Naive B cell (primary cell): ENCODE measurements at regions not wholly inside any gene's neighbourhood (a gene's known extent, or its start where the extent isn't known, plus 50 kb on each side); places are given as distances from the start of the nearest gene placed in this dataset.

Experiments
- ATAC-seq, 2 donors: fragments of 150-1000 bp; cut with Tn5 transposase; 2 replicates each; pipeline ENCODE4 v1.10.0; 2021; ENCODE audit warnings: low read depth in 2 of 2, mild to moderate bottlenecking in 2 of 2, moderate library complexity in 2 of 2
- DNase-seq: peaks from one replicate; pipeline ENCODE4 v3.0.0; 2022
- H3K27ac Mint-ChIP-seq, 6 donors: one replicate each; pipeline ENCODE4 v1.8.0; 2020 to 2022; ENCODE audit warnings: mild to moderate bottlenecking in 6 of 6, mixed read lengths in 6 of 6, moderate library complexity in 5 of 6, inconsistent platforms in 2 of 6
- H3K27me3 Mint-ChIP-seq, 3 donors: one replicate each; pipeline ENCODE4 v1.8.0; 2021 to 2022; ENCODE audit warnings: mixed read lengths in 3 of 3, mild to moderate bottlenecking in 1 of 3
- H3K36me3 Mint-ChIP-seq, 2 donors: one replicate each; pipeline ENCODE4 v1.8.0; 2020 to 2022; ENCODE audit warnings: mixed read lengths in 2 of 2, inconsistent platforms in 1 of 2, mild to moderate bottlenecking in 1 of 2
- H3K4me1 Mint-ChIP-seq, 3 donors: one replicate each; pipeline ENCODE4 v1.8.0; 2020 to 2022; ENCODE audit warnings: mixed read lengths in 3 of 3, inconsistent platforms in 1 of 3, mild to moderate bottlenecking in 1 of 3, moderate library complexity in 1 of 3
- H3K4me3 Mint-ChIP-seq, 8 donors: one replicate each; pipeline ENCODE4 v1.8.0; 2020 to 2022; ENCODE audit warnings: mild to moderate bottlenecking in 8 of 8, mixed read lengths in 8 of 8, moderate library complexity in 8 of 8, inconsistent platforms in 2 of 8
- H3K9me3 Mint-ChIP-seq, 7 donors: one replicate each; pipeline ENCODE4 v1.8.0; 2020 to 2022; ENCODE audit warnings: mixed read lengths in 7 of 7, mild to moderate bottlenecking in 5 of 7, inconsistent platforms in 2 of 7, moderate library complexity in 1 of 7

DNA sequence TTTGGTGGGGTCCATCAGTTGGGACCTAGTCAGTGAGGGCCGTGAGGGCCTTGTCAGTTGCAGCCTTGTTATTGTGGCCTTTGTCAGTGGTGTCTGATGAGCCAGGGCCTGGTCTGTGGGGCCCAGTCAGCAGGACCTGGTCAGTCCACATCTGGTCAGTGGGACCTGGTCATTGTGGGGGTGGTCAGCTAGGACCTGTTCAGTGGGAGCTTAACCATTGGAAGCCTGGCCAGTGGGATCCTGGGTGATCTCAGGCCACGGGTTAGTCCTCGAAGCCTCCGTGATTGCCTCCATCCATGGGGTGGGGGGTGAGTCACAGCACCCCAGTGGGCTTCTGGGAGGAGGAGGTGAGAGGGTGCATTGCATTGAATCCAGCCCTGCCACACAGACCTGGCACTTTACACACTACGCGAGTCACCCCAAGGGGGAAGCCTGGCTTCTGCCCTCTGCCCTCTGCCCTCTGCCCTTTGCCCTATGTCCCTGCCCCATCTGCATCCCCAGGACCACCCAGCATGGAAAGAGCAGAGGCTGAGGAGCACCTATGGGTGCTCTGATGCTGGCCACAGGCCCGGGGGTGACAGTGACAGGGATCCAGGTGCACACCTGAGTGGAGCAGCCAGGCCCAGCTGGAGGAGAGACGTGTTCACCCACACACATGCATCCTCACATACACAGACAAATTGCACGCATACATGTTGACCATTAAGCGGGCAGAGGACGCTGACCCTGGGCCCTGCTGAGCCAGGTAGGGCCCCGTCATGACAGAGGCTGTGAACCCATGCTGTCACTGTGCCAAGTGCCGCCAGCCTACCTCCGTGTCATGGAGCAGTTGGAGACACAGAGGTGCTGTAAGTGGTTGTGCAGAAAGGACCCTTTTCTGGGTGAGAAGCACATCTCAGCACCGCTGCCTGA, 59.8 kb upstream of the TPM4 start:
- ATAC-seq (no peak), DNase-seq (no peak)
- no peaks in the 10 kb centered on the region for H3K36me3 Mint-ChIP-seq
- no peaks in the 10 kb centered on the region for H3K9me3 Mint-ChIP-seq
- no peak overlapping the region for H3K4me3 Mint-ChIP-seq
- H3K27me3 Mint-ChIP-seq, result peaks cover 0 to 12% (median 0%) of the 10 kb centered on the region in 3 donors
- H3K27ac Mint-ChIP-seq, result no peak overlapping the region
- no peaks in the 10 kb centered on the region for H3K4me1 Mint-ChIP-seq

DNA sequence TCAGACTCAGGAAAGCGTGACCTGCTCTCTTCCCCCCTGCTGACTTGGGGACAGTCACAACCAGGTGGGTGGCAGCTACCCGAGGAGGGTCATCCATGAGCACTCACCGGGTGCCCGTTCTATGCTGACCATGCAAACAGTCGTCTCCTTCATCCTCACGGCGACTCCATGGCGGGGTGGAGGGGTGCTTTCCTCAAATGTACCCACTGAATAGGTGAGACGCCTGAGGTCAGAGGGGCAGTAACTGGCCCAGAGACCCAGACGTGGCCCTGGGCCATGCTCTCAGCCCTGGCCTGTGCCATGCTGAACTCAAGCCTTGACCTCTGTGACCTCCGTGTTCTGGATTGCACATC, 59.2 kb upstream of the TPM4 start:
- ATAC-seq (no peak), DNase-seq (no peak)
- Mint-ChIP-seq H3K27ac (no peak overlapping the region), H3K4me3 (no peak overlapping the region), H3K4me1 (no peaks in the 10 kb centered on the region), H3K36me3 (no peaks in the 10 kb centered on the region), H3K27me3 (peaks cover 0 to 12% (median 0%) of the 10 kb centered on the region in 3 donors), H3K9me3 (no peaks in the 10 kb centered on the region)

DNA sequence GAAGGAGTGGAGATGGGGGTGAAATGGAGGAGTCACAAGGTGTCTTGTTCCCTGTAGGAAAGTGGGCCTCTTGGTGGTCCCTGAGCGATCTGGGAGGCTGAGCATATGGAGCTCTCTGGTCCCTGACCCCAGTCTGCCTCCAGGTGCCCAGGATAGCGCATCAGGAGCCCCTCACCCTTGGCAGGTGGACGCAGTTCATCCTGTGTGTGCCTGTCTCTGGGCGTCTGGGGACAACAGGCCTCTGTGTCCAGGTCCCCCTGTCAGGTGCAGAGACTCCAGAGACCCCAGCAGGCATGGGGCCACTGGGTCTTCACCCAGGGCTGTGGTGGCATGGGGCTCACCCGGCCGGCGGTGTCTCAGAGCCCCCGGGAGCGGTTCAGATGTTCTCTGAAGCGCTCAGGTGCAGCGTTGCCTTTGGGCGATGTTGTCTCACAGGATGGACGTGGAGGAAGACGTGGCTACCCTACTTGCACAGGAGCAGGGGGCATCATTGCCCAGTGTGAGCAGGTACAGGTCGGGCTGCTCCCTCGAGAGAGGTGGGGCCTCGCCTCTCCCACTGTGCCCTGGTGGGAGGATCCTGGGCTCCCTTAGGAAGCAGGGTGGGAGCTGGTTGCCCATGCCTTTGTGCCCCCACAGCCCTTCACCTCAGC, 58.1 kb upstream of the TPM4 start:
- H3K4me3 Mint-ChIP-seq, result no peak overlapping the region
- H3K27me3 Mint-ChIP-seq, result peaks cover 0 to 12% (median 0%) of the 10 kb centered on the region in 3 donors
- peak overlapping the region in 1 of 6 donors; percentile 10 for H3K27ac Mint-ChIP-seq
- H3K4me1 Mint-ChIP-seq, result no peaks in the 10 kb centered on the region
- H3K36me3 Mint-ChIP-seq, result no peaks in the 10 kb centered on the region
- no peaks in the 10 kb centered on the region for H3K9me3 Mint-ChIP-seq
- no peak for ATAC-seq
- no peak for DNase-seq

DNA sequence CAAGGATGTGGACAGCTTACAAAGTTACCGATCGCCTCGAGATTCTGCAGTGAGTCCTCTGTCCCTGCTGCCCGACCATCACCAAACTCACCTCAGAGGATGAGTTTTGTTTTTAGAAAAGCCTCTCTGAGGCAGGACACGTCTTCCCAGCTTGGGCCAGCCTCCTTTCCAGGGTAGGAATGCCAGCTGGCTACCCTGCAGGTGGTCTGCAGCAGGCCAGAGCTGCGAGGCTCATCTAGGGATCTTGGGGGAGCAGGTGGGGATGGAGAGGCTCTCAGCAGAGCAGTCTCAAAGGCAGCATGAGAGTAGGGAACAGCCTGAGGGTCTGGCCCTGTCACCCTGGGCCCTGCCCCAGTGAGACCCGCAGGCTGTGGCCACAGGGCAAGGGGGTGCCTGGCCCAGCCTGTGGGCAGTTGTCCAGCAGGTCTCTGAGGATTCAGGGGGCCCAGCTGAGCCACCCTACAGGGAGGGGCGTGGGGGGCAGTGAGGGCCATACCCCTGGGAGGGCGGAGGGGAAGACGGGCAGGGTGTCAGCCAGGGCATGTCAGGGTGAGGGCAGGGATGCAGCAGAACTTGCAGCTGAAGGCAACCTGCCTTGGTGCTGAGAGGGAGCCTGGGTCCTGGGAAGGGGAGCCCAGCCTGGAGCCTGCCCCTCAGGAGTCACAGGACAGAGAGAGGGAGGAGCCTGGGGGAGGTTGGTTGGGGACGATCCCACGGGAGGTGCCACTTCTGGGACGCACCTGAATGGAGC, 57.3 kb upstream of the TPM4 start:
- Mint-ChIP-seq H3K9me3 (no peaks in the 10 kb centered on the region), H3K4me1 (no peaks in the 10 kb centered on the region), H3K27ac (peak overlapping the region in 1 of 6 donors; percentile 45), H3K27me3 (peaks cover 0 to 12% (median 0%) of the 10 kb centered on the region in 3 donors), H3K4me3 (no peak overlapping the region), H3K36me3 (no peaks in the 10 kb centered on the region)
- ATAC-seq (no peak), DNase-seq (no peak)

DNA sequence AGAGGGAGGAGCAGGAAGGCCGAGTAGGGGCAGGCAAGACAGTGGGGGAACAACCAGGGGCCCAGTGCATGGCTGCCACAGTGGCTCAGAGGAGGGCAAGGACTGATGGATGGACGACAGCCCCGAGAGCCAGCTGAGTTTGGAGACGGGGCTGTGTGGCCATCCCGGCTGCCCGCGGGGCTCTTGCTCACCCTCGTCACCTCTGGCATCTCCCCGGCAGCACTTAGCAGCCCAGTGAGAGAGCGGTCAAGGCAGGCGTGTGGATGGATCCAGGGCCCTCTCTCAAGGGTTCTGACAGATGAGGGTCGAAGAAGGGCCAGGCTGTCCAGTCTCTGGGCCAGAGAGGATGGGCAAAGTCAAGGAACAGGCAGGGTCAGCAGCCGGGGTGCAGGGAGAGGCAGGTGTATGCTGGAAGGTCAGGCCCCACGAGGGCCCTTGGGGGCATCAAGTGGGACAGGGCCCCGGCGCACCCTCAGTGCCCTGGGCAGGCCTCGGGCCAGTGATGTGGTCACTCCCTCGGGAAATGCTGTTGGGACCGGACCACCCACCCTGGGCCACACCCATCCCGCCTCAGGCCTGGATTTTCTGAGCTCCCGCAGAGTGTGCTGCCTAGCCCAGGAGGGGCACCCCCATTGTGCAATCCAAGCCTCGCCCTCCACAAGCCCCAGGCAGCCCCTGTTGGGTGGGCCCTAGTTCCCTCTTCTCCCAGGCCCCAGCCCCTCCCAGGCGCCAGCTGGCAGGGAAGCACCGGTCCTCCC, 56.4 kb upstream of the TPM4 start:
- DNase-seq (no peak), ATAC-seq (no peak)
- Mint-ChIP-seq H3K9me3 (no peaks in the 10 kb centered on the region), H3K4me1 (no peaks in the 10 kb centered on the region), H3K27ac (peak overlapping the region in 1 of 6 donors; percentile 54), H3K4me3 (no peak overlapping the region), H3K36me3 (no peaks in the 10 kb centered on the region), H3K27me3 (peaks cover 0 to 12% (median 0%) of the 10 kb centered on the region in 3 donors)

DNA sequence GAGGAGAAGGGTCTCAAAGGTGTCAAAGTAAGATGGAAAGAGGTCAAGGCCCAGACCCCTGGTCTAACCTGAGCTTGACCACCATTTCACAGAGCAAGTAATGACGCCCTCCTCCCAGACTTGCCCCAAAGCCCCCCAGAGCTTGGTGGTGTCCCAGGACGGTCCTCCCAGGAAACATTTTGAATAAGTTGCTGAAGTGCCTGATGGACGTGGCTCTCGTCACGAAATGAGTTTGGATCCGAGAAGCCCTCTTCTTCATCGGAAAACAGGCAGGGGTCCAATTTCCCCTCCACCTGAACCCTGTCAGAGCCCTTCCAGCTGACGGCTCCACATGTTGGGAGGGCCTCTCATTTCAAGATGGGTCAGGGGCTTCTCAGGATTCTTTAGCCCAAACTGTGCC, 54.5 kb upstream of the TPM4 start:
- Mint-ChIP-seq H3K4me3 (no peak overlapping the region), H3K36me3 (no peaks in the 10 kb centered on the region), H3K4me1 (no peaks in the 10 kb centered on the region), H3K27ac (no peak overlapping the region), H3K27me3 (peaks cover 0 to 12% (median 0%) of the 10 kb centered on the region in 3 donors), H3K9me3 (no peaks in the 10 kb centered on the region)
- ATAC-seq (no peak), DNase-seq (no peak)

DNA sequence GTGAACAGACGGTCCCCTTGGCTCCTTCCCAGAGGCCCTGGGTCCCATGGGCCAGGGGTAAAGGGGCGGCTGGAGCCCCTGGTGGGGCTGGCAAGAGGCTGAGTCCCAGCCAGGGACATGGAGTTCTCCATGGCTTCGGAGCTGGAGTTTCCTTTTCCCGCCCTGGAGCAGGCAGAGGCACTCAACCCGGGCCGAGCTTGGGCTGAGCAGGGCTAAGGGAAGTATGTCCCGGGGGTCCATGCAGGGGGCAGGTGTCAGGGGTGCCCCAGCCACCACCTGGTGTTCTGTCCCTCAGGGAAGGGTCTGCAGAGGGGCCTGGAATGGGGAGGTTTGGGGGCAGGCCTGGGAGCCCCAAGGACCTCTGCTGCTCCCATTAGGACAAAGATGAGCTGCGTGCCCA, 54.0 kb upstream of the TPM4 start:
- Mint-ChIP-seq H3K4me1 (no peaks in the 10 kb centered on the region), H3K27ac (no peak overlapping the region), H3K4me3 (no peak overlapping the region), H3K36me3 (no peaks in the 10 kb centered on the region), H3K27me3 (peaks cover 0 to 12% (median 0%) of the 10 kb centered on the region in 3 donors), H3K9me3 (no peaks in the 10 kb centered on the region)
- ATAC-seq, result no peak
- no peak for DNase-seq

DNA sequence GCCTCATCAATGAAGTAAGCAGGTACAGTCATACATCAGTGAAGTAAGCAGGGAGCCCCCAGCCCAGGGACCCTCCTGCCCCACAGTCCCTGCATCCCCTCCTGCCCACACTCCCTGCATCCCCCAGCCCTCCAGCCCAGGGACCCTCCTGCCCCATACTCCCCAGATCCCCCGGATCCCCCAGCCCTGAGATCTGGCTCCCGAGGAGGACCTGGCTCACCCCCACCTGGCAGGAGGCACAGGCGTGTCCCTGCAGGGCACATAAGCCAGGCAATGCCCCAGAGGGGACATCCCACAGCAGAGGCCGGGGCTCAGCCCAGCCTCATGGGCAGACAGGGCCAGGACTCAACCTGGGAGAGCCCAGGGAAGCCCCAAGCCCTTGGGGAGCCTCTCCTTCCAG, 53.6 kb upstream of the TPM4 start:
- ATAC-seq (no peak), DNase-seq (no peak)
- H3K9me3 Mint-ChIP-seq, result no peaks in the 10 kb centered on the region
- peak overlapping the region in 1 of 6 donors; percentile 63 for H3K27ac Mint-ChIP-seq
- H3K36me3 Mint-ChIP-seq, result no peaks in the 10 kb centered on the region
- peaks cover 0 to 12% (median 0%) of the 10 kb centered on the region in 3 donors for H3K27me3 Mint-ChIP-seq
- no peaks in the 10 kb centered on the region for H3K4me1 Mint-ChIP-seq
- no peak overlapping the region for H3K4me3 Mint-ChIP-seq

DNA sequence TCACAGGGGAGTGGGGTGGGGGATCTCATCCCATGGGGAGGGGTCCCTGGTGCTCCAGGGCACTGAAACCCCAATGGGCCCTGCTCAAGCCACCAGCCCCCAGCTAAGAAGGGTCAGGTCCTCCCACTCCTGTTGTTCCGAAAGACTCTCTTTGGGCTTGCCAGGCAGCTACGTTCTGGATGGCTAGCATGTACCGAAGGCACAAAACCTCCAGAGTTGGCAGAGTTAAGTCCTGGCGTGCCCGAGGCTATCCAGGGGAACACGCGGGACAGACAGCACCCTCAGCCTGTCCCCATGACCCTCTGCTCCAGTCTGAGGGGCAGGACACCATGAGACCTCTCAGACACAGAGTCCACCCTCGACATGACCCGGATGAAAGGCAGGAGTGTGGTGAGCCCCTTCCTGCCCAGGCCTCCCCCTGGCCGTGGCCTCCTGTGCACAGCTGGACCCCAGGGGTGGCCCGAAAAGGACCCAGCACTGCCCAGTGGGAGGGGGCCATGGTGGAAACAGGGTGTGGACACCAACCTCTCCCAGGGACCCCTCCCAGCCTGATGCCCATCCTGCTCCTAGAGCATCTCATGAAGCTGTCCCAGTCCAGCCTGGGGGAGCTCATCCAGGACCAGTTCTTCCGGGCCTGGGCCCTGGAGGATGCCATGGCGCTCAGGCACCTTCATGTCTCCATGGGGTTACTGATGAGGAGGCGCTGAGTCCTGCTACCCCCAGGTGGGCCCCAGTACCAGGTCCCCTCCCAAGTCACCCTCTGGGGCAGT, 53.0 kb upstream of the TPM4 start:
- no peaks in the 10 kb centered on the region for H3K36me3 Mint-ChIP-seq

DNA sequence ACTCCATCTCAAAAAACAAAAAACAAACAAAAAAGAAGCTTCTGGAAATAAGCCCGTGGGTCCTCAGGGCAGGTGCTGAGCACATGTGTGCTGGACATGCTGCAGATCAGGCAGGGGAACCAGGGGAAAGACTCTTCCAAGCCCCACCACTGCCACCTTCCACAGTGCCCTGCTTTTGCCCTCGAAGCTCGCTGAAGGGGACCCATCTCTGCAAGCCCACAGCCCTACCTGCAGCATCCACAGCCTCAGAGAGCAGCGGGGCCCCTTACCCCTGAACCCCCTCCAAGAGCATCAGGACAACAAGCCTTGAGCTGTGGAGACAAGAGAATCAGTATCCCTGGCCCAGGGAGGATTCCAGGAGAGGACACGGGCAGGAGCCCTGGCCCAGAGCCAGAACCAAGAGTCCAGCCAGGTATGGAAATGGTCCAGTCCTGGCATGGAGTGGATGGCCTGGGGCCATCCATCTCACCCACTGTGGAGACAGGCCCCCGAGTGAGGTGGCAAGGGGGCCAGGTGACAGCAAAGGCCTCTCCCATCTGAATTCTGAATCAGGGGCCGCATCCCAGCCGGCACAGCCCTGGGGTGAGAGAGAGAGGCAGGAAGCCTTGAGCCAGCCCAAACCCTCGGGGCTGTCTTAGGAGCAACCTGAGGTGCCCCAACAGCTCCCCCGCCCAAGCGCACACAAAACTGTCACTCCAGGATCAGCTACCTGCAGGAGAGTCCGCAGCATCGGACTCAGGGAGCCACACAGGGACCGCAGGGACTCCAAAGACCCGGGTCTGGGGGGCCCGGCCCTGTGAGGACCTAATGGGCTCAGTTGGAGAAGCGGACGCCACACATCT, 51.8 kb upstream of the TPM4 start:
- ATAC-seq (no peak), DNase-seq (no peak)
- Mint-ChIP-seq H3K36me3 (no peaks in the 10 kb centered on the region), H3K4me3 (no peak overlapping the region), H3K4me1 (peaks cover 0 to 2% (median under 1%) of the 10 kb centered on the region in 3 donors), H3K9me3 (no peaks in the 10 kb centered on the region), H3K27ac (no peak overlapping the region), H3K27me3 (peaks cover 0 to 3% (median 0%) of the 10 kb centered on the region in 3 donors)

More for the DNA sequence above, 53.0 kb upstream of the TPM4 start:
- Mint-ChIP-seq H3K4me1 (no peaks in the 10 kb centered on the region), H3K27ac (no peak overlapping the region), H3K27me3 (peaks cover 0 to 12% (median 0%) of the 10 kb centered on the region in 3 donors), H3K9me3 (no peaks in the 10 kb centered on the region), H3K4me3 (no peak overlapping the region)
- DNase-seq (no peak), ATAC-seq (no peak)

DNA sequence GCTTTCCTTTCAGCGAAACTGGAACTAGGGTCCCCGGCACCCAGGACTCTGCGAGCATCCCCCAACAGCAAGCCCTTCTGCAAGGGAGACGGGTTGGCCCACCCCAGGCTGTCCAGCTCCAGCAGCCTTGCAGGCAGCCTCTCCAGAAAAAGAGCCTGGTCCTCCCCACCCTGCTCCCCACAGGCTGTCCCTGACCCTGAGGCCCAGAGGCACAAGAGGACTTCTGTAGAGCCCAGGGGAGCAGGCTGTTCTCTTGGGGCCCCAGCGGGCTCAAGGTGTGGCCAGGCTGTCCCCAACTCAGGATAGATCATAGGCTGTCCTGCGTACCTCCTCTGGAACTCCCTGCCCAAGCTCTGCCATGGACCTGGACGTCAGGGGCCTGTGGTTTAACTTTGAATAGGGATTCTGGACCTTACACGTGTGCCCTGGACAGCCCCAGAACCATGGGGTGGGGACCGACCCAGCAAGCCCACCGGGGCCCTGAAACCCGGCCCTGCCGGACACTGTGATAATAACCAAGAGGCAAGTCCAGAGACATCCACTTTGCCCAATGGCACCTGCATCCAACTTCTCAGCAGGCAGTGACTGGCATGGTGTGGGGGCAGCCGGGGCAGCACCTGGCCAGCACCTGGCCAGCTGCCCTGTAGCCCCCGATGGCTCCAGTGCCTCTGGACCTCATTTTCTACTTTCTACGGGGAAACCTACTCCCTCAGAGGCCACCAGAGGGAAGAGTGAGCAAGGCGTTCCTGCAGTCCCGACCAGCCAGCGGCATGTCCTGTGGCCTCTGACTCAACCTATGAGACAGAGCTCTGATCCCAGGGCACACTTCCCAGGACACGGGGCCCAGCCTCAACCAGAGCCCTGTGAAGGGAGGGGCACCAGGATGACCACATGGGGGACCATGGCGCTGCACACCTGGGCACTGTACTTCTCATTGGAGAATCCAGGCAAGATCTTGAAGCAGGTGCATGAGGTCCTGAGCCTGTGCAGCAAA, 50.9 kb upstream of the TPM4 start:
- Mint-ChIP-seq H3K36me3 (no peaks in the 10 kb centered on the region), H3K27me3 (no peaks in the 10 kb centered on the region), H3K4me1 (peaks cover 0 to 4% (median 2%) of the 10 kb centered on the region in 3 donors), H3K9me3 (no peaks in the 10 kb centered on the region), H3K4me3 (no peak overlapping the region), H3K27ac (peak overlapping the region in 1 of 6 donors; percentile 24)
- ATAC-seq (no peak), DNase-seq (no peak)
